ENCODE measurements at regions not wholly inside any gene's neighbourhood (a gene's known extent, or its start where the extent isn't known, plus 50 kb on each side); places are given as distances from the start of the nearest gene placed in this dataset.

DNA sequence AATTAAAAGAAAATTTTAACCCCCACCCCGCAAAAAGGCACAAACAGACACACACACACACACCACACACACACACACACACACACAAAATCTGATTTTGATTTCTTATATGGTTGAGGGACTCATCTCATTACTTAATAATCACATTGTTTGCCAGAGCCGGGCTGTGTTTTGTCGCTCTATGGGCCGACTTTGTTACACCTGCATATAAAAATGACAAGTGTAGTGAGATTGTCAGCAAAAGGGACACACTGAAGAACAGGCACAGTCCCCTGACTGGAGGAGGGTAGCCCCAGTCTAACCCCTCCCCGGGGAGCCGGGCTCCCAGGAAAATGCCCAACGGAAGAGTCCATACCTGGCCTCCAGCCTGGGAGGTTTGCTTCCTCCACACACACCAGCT is 221.6 kb downstream of the ENGASE start:
- Histone ChIP-seq H3K9ac (ENCODE audit: low read depth, low read length, poor library complexity, severe bottlenecking) (no peak overlapping the region), H3K4me3 (ENCODE audit: low read length, poor library complexity, severe bottlenecking) (no peak overlapping the region), H3K79me2 (ENCODE audit: insufficient read depth, low read length) (no peaks in the 10 kb centered on the region), H4K20me1 (ENCODE audit: insufficient read depth, low read length, poor library complexity, severe bottlenecking) (no peaks in the 10 kb centered on the region), H3F3A (ENCODE audit: low read depth) (no peaks in the 10 kb centered on the region), H3K36me3 (ENCODE audit: insufficient read depth, low read length) (no peaks in the 10 kb centered on the region), H3K9me3 (ENCODE audit: insufficient read depth, low read depth, low read length) (no peaks in the 10 kb centered on the region), H2AFZ (ENCODE audit: low read length) (no peak overlapping the region), H3K4me2 (ENCODE audit: low read depth, low read length, poor library complexity, severe bottlenecking) (no peak overlapping the region), H3K27me3 (ENCODE audit: insufficient read depth, low read length, poor library complexity, severe bottlenecking) (no peaks in the 10 kb centered on the region), H3K9me2 (replicated peaks; ENCODE audit: low read depth, low read length) (no peaks in the 10 kb centered on the region), H3K4me1 (ENCODE audit: insufficient read depth, low read length, poor library complexity, severe bottlenecking) (no peaks in the 10 kb centered on the region)
- no peak for TF ChIP-seq EZH2phosphoT487 (IDR thresholded peaks at IDR 0.05; ENCODE audit: borderline replicate concordance)
- TF ChIP-seq, protein P1, sequence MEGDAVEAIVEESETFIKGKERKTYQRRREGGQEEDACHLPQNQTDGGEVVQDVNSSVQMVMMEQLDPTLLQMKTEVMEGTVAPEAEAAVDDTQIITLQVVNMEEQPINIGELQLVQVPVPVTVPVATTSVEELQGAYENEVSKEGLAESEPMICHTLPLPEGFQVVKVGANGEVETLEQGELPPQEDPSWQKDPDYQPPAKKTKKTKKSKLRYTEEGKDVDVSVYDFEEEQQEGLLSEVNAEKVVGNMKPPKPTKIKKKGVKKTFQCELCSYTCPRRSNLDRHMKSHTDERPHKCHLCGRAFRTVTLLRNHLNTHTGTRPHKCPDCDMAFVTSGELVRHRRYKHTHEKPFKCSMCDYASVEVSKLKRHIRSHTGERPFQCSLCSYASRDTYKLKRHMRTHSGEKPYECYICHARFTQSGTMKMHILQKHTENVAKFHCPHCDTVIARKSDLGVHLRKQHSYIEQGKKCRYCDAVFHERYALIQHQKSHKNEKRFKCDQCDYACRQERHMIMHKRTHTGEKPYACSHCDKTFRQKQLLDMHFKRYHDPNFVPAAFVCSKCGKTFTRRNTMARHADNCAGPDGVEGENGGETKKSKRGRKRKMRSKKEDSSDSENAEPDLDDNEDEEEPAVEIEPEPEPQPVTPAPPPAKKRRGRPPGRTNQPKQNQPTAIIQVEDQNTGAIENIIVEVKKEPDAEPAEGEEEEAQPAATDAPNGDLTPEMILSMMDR (conservative IDR thresholded peaks at IDR 0.05; ENCODE audit: low read length), result no peak

DNA sequence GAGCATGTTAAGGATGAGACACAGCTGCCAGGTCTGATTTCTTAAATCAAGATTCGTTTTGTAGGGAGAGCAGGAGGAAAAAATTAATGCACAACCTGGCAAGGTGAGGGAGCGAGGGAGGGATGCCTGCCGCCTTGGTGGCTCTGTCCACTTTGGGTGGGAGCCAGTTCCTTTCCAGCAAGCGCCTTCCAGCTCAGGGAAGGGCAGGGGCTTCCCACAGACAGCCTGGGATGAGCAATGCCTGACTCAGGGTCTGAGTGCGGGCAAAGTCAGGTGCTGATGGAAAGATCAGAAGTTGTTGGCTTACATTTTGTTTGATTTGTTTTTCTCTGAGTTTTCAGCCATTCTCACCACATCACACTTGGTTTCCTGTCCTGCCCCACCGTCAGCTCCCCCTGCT is 220.7 kb downstream of the ENGASE start:
- H3K9me3 ChIP-seq (ENCODE audit: insufficient read depth, low read depth, low read length), result no peaks in the 10 kb centered on the region
- H3K4me1 ChIP-seq (ENCODE audit: insufficient read depth, low read length, poor library complexity, severe bottlenecking), result no peaks in the 10 kb centered on the region
- H3K4me3 ChIP-seq (ENCODE audit: low read length, poor library complexity, severe bottlenecking), result no peak overlapping the region
- H3K9ac ChIP-seq (ENCODE audit: low read depth, low read length, poor library complexity, severe bottlenecking), result no peak overlapping the region
- H4K20me1 ChIP-seq (ENCODE audit: insufficient read depth, low read length, poor library complexity, severe bottlenecking), result no peaks in the 10 kb centered on the region
- no peaks in the 10 kb centered on the region for H3K27me3 ChIP-seq (ENCODE audit: insufficient read depth, low read length, poor library complexity, severe bottlenecking)
- H2AFZ ChIP-seq (ENCODE audit: low read length), result no peak overlapping the region
- no peaks in the 10 kb centered on the region for H3K9me2 ChIP-seq (replicated peaks; ENCODE audit: low read depth, low read length)
- TF ChIP-seq EZH2phosphoT487 (IDR thresholded peaks at IDR 0.05; ENCODE audit: borderline replicate concordance), result no peak
- TF ChIP-seq, protein P1 (conservative IDR thresholded peaks at IDR 0.05; ENCODE audit: low read length), result no peak
- no peaks in the 10 kb centered on the region for H3K36me3 ChIP-seq (ENCODE audit: insufficient read depth, low read length)
- H3K79me2 ChIP-seq (ENCODE audit: insufficient read depth, low read length), result no peaks in the 10 kb centered on the region
- no peaks in the 10 kb centered on the region for H3F3A ChIP-seq (ENCODE audit: low read depth)
- H3K4me2 ChIP-seq (ENCODE audit: low read depth, low read length, poor library complexity, severe bottlenecking), result no peak overlapping the region

DNA sequence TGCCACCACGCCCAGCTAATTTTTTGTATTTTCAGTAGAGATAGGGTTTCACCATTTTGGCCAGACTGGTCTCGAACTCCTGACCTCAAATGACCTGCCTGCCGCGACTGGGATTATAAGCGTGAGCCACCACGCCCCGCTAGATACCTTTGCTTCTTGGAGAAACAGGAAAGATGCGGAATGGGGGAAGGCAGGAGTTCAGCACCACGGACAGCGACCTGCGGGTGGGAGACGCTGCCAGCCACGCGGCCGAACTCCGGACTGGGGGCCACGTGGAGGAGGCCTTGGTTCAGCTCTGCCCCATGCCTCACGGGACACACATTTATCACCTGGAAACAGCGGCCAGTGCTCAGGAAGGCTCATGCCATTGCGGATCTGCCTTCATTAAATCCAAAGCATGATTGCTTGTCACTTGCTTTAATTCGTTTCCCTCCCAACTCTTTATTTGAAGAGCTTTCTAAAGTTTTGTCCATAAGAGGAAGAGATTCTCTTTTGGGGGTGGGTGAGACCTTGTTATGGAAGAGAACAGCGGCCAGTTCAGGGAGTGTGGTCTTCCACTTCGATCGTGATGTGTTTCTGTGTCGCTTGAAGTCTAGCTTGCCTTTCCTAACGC is 219.9 kb downstream of the ENGASE start:
- Histone ChIP-seq H3K9me2 (replicated peaks; ENCODE audit: low read depth, low read length) (no peaks in the 10 kb centered on the region), H3K9me3 (ENCODE audit: insufficient read depth, low read depth, low read length) (no peaks in the 10 kb centered on the region), H3K4me3 (ENCODE audit: low read length, poor library complexity, severe bottlenecking) (no peak overlapping the region), H3K36me3 (ENCODE audit: insufficient read depth, low read length) (no peaks in the 10 kb centered on the region), H2AFZ (ENCODE audit: low read length) (no peak overlapping the region), H3K4me2 (ENCODE audit: low read depth, low read length, poor library complexity, severe bottlenecking) (no peak overlapping the region), H3K9ac (ENCODE audit: low read depth, low read length, poor library complexity, severe bottlenecking) (no peak overlapping the region), H3K27me3 (ENCODE audit: insufficient read depth, low read length, poor library complexity, severe bottlenecking) (no peaks in the 10 kb centered on the region), H3K79me2 (ENCODE audit: insufficient read depth, low read length) (no peaks in the 10 kb centered on the region), H4K20me1 (ENCODE audit: insufficient read depth, low read length, poor library complexity, severe bottlenecking) (no peaks in the 10 kb centered on the region), H3F3A (ENCODE audit: low read depth) (no peaks in the 10 kb centered on the region), H3K4me1 (ENCODE audit: insufficient read depth, low read length, poor library complexity, severe bottlenecking) (no peaks in the 10 kb centered on the region)
- TF ChIP-seq EZH2phosphoT487 (IDR thresholded peaks at IDR 0.05; ENCODE audit: borderline replicate concordance), result no peak
- TF ChIP-seq, protein P1 (conservative IDR thresholded peaks at IDR 0.05; ENCODE audit: low read length), result no peak
